ENCODE measurements at regions not wholly inside any gene's neighbourhood (a gene's known extent, or its start where the extent isn't known, plus 50 kb on each side); places are given as distances from the start of the nearest gene placed in this dataset.
"Not testable (repeated sequence)": the region's sequence is repeated elsewhere in the genome, so short reads cannot be mapped to it uniquely, and the experiment has no call there.

- Histone ChIP-seq H3K9ac (ENCODE audit: low read depth in 1 of 3, low read length in 3 of 3) (no peak overlapping the region), H3K36me3 (ENCODE audit: control insufficient read depth in 3 of 3, insufficient read depth in 3 of 3, low read length in 3 of 3) (no peaks in the 10 kb centered on the region), H3K27ac (ENCODE audit: low read depth, low read length) (no peak overlapping the region)
Observed at GRCh38 chr12:126262829-126263228, 1197.6 kb downstream of the AACS start.

GRCh38 chr12:126268222-126268621 lies 1203.0 kb downstream of the AACS start:
- Histone ChIP-seq H3K4me3 (ENCODE audit: low read length in 3 of 3) (no peak overlapping the region), H3K27ac (ENCODE audit: low read depth, low read length) (no peak overlapping the region), H3K9me3 (ENCODE audit: control insufficient read depth in 3 of 3, low read length in 3 of 3) (no peaks in the 10 kb centered on the region), H3K9ac (ENCODE audit: low read depth in 1 of 3, low read length in 3 of 3) (no peak overlapping the region), H3K36me3 (ENCODE audit: control insufficient read depth in 3 of 3, insufficient read depth in 3 of 3, low read length in 3 of 3) (no peaks in the 10 kb centered on the region), H3K27me3 (ENCODE audit: control insufficient read depth in 3 of 3, insufficient read depth in 3 of 3, low read length in 3 of 3) (no peaks in the 10 kb centered on the region), H3K4me1 (ENCODE audit: control insufficient read depth in 3 of 3, insufficient read depth in 3 of 3, low read length in 3 of 3) (no peaks in the 10 kb centered on the region)

More at GRCh38 chr12:126262829-126263228, 1197.6 kb downstream of the AACS start:
- H3K27me3 ChIP-seq (ENCODE audit: control insufficient read depth in 3 of 3, insufficient read depth in 3 of 3, low read length in 3 of 3), result peaks cover 0 to 3% (median 0%) of the 10 kb centered on the region in 3 donors
- peaks cover 0 to 3% (median 0%) of the 10 kb centered on the region in 3 donors for H3K9me3 ChIP-seq (ENCODE audit: control insufficient read depth in 3 of 3, low read length in 3 of 3)
- no peak overlapping the region for H3K4me3 ChIP-seq (ENCODE audit: low read length in 3 of 3)
- H3K4me1 ChIP-seq (ENCODE audit: control insufficient read depth in 3 of 3, insufficient read depth in 3 of 3, low read length in 3 of 3), result no peaks in the 10 kb centered on the region

GRCh38 chr12:126271159-126271558 lies 1205.9 kb downstream of the AACS start:
- Histone ChIP-seq H3K27me3 (ENCODE audit: control insufficient read depth in 3 of 3, insufficient read depth in 3 of 3, low read length in 3 of 3) (no peaks in the 10 kb centered on the region), H3K27ac (ENCODE audit: low read depth, low read length) (no peak overlapping the region), H3K9ac (ENCODE audit: low read depth in 1 of 3, low read length in 3 of 3) (no peak overlapping the region), H3K4me1 (ENCODE audit: control insufficient read depth in 3 of 3, insufficient read depth in 3 of 3, low read length in 3 of 3) (no peaks in the 10 kb centered on the region), H3K36me3 (ENCODE audit: control insufficient read depth in 3 of 3, insufficient read depth in 3 of 3, low read length in 3 of 3) (no peaks in the 10 kb centered on the region), H3K4me3 (ENCODE audit: low read length in 3 of 3) (no peak overlapping the region), H3K9me3 (ENCODE audit: control insufficient read depth in 3 of 3, low read length in 3 of 3) (no peaks in the 10 kb centered on the region)

- H3K9me3 ChIP-seq (ENCODE audit: control insufficient read depth in 3 of 3, low read length in 3 of 3), result no peaks in the 10 kb centered on the region
- H3K27me3 ChIP-seq (ENCODE audit: control insufficient read depth in 3 of 3, insufficient read depth in 3 of 3, low read length in 3 of 3), result no peaks in the 10 kb centered on the region
- no peak overlapping the region for H3K9ac ChIP-seq (ENCODE audit: low read depth in 1 of 3, low read length in 3 of 3)
- no peak overlapping the region for H3K4me3 ChIP-seq (ENCODE audit: low read length in 3 of 3)
- no peaks in the 10 kb centered on the region for H3K36me3 ChIP-seq (ENCODE audit: control insufficient read depth in 3 of 3, insufficient read depth in 3 of 3, low read length in 3 of 3)
- no peak overlapping the region for H3K27ac ChIP-seq (ENCODE audit: low read depth, low read length)
- H3K4me1 ChIP-seq (ENCODE audit: control insufficient read depth in 3 of 3, insufficient read depth in 3 of 3, low read length in 3 of 3), result no peaks in the 10 kb centered on the region
Observed at GRCh38 chr12:126282691-126283090, 1217.5 kb downstream of the AACS start.

- H3K9me3 ChIP-seq (ENCODE audit: control insufficient read depth in 3 of 3, low read length in 3 of 3), result no peaks in the 10 kb centered on the region
- no peak overlapping the region for H3K27ac ChIP-seq (ENCODE audit: low read depth, low read length)
- H3K9ac ChIP-seq (ENCODE audit: low read depth in 1 of 3, low read length in 3 of 3), result no peak overlapping the region
- H3K4me3 ChIP-seq (ENCODE audit: low read length in 3 of 3), result no peak overlapping the region
- H3K4me1 ChIP-seq (ENCODE audit: control insufficient read depth in 3 of 3, insufficient read depth in 3 of 3, low read length in 3 of 3), result no peaks in the 10 kb centered on the region
- H3K27me3 ChIP-seq (ENCODE audit: control insufficient read depth in 3 of 3, insufficient read depth in 3 of 3, low read length in 3 of 3), result no peaks in the 10 kb centered on the region
- no peaks in the 10 kb centered on the region for H3K36me3 ChIP-seq (ENCODE audit: control insufficient read depth in 3 of 3, insufficient read depth in 3 of 3, low read length in 3 of 3)
Observed at GRCh38 chr12:126286203-126286602, 1221.0 kb downstream of the AACS start.

GRCh38 chr12:126290456-126290855 lies 1225.2 kb downstream of the AACS start:
- H3K4me1 ChIP-seq (ENCODE audit: control insufficient read depth in 3 of 3, insufficient read depth in 3 of 3, low read length in 3 of 3), result no peaks in the 10 kb centered on the region
- H3K27ac ChIP-seq (ENCODE audit: low read depth, low read length), result no peak overlapping the region
- H3K27me3 ChIP-seq (ENCODE audit: control insufficient read depth in 3 of 3, insufficient read depth in 3 of 3, low read length in 3 of 3), result no peaks in the 10 kb centered on the region
- H3K36me3 ChIP-seq (ENCODE audit: control insufficient read depth in 3 of 3, insufficient read depth in 3 of 3, low read length in 3 of 3), result no peaks in the 10 kb centered on the region
- no peak overlapping the region for H3K4me3 ChIP-seq (ENCODE audit: low read length in 3 of 3)
- H3K9ac ChIP-seq (ENCODE audit: low read depth in 1 of 3, low read length in 3 of 3), result no peak overlapping the region
- H3K9me3 ChIP-seq (ENCODE audit: control insufficient read depth in 3 of 3, low read length in 3 of 3), result no peaks in the 10 kb centered on the region

GRCh38 chr12:126291987-126292386 lies 1226.8 kb downstream of the AACS start:
- H3K27me3 ChIP-seq (ENCODE audit: control insufficient read depth in 3 of 3, insufficient read depth in 3 of 3, low read length in 3 of 3); H3K27ac ChIP-seq (ENCODE audit: low read depth, low read length); H3K9me3 ChIP-seq (ENCODE audit: control insufficient read depth in 3 of 3, low read length in 3 of 3); H3K36me3 ChIP-seq (ENCODE audit: control insufficient read depth in 3 of 3, insufficient read depth in 3 of 3, low read length in 3 of 3); H3K4me1 ChIP-seq (ENCODE audit: control insufficient read depth in 3 of 3, insufficient read depth in 3 of 3, low read length in 3 of 3); H3K9ac ChIP-seq (ENCODE audit: low read depth in 1 of 3, low read length in 3 of 3); H3K4me3 ChIP-seq (ENCODE audit: low read length in 3 of 3): not testable (repeated sequence)

- Histone ChIP-seq H3K9me3 (ENCODE audit: control insufficient read depth in 3 of 3, low read length in 3 of 3) (no peaks in the 10 kb centered on the region), H3K9ac (ENCODE audit: low read depth in 1 of 3, low read length in 3 of 3) (no peak overlapping the region), H3K4me3 (ENCODE audit: low read length in 3 of 3) (no peak overlapping the region), H3K27ac (ENCODE audit: low read depth, low read length) (no peak overlapping the region), H3K36me3 (ENCODE audit: control insufficient read depth in 3 of 3, insufficient read depth in 3 of 3, low read length in 3 of 3) (no peaks in the 10 kb centered on the region), H3K27me3 (ENCODE audit: control insufficient read depth in 3 of 3, insufficient read depth in 3 of 3, low read length in 3 of 3) (no peaks in the 10 kb centered on the region), H3K4me1 (ENCODE audit: control insufficient read depth in 3 of 3, insufficient read depth in 3 of 3, low read length in 3 of 3) (no peaks in the 10 kb centered on the region)
Observed at GRCh38 chr12:126295652-126296051, 1230.4 kb downstream of the AACS start.

- no peak overlapping the region for H3K27ac ChIP-seq (ENCODE audit: low read depth, low read length)
- H3K27me3 ChIP-seq (ENCODE audit: control insufficient read depth in 3 of 3, insufficient read depth in 3 of 3, low read length in 3 of 3), result no peaks in the 10 kb centered on the region
- no peaks in the 10 kb centered on the region for H3K4me1 ChIP-seq (ENCODE audit: control insufficient read depth in 3 of 3, insufficient read depth in 3 of 3, low read length in 3 of 3)
- no peaks in the 10 kb centered on the region for H3K36me3 ChIP-seq (ENCODE audit: control insufficient read depth in 3 of 3, insufficient read depth in 3 of 3, low read length in 3 of 3)
- no peaks in the 10 kb centered on the region for H3K9me3 ChIP-seq (ENCODE audit: control insufficient read depth in 3 of 3, low read length in 3 of 3)
- no peak overlapping the region for H3K4me3 ChIP-seq (ENCODE audit: low read length in 3 of 3)
- H3K9ac ChIP-seq (ENCODE audit: low read depth in 1 of 3, low read length in 3 of 3), result no peak overlapping the region
Observed at GRCh38 chr12:126309278-126309677, 1244.0 kb downstream of the AACS start.

GRCh38 chr12:126312457-126312856 lies 1247.2 kb downstream of the AACS start:
- no peaks in the 10 kb centered on the region for H3K4me1 ChIP-seq (ENCODE audit: control insufficient read depth in 3 of 3, insufficient read depth in 3 of 3, low read length in 3 of 3)
- H3K9me3 ChIP-seq (ENCODE audit: control insufficient read depth in 3 of 3, low read length in 3 of 3), result no peaks in the 10 kb centered on the region
- H3K27me3 ChIP-seq (ENCODE audit: control insufficient read depth in 3 of 3, insufficient read depth in 3 of 3, low read length in 3 of 3), result no peaks in the 10 kb centered on the region
- no peaks in the 10 kb centered on the region for H3K36me3 ChIP-seq (ENCODE audit: control insufficient read depth in 3 of 3, insufficient read depth in 3 of 3, low read length in 3 of 3)
- H3K9ac ChIP-seq (ENCODE audit: low read depth in 1 of 3, low read length in 3 of 3), result no peak overlapping the region
- H3K4me3 ChIP-seq (ENCODE audit: low read length in 3 of 3), result no peak overlapping the region
- no peak overlapping the region for H3K27ac ChIP-seq (ENCODE audit: low read depth, low read length)

GRCh38 chr12:126316411-126316810 lies 1251.2 kb downstream of the AACS start:
- no peaks in the 10 kb centered on the region for H3K9me3 ChIP-seq (ENCODE audit: control insufficient read depth in 3 of 3, low read length in 3 of 3)
- H3K36me3 ChIP-seq (ENCODE audit: control insufficient read depth in 3 of 3, insufficient read depth in 3 of 3, low read length in 3 of 3), result no peaks in the 10 kb centered on the region
- H3K27ac ChIP-seq (ENCODE audit: low read depth, low read length), result no peak overlapping the region
- H3K27me3 ChIP-seq (ENCODE audit: control insufficient read depth in 3 of 3, insufficient read depth in 3 of 3, low read length in 3 of 3), result no peaks in the 10 kb centered on the region
- H3K4me3 ChIP-seq (ENCODE audit: low read length in 3 of 3), result no peak overlapping the region
- no peak overlapping the region for H3K9ac ChIP-seq (ENCODE audit: low read depth in 1 of 3, low read length in 3 of 3)
- H3K4me1 ChIP-seq (ENCODE audit: control insufficient read depth in 3 of 3, insufficient read depth in 3 of 3, low read length in 3 of 3), result no peaks in the 10 kb centered on the region

Data from skeletal muscle tissue (tissue), 3 donors.